ENCODE measurements at regions not wholly inside any gene's neighbourhood (a gene's known extent, or its start where the extent isn't known, plus 50 kb on each side); places are given as distances from the start of the nearest gene placed in this dataset.

- Mint-ChIP-seq H3K36me3 (ENCODE audit: low read depth) (no peaks in the 10 kb centered on the region), H3K27me3 (peaks cover 9% of the 10 kb centered on the region), H3K27ac (no peak overlapping the region), H3K4me3 (no peak overlapping the region), H3K9me3 (peaks cover 22% of the 10 kb centered on the region), H3K4me1 (no peaks in the 10 kb centered on the region)
- no peak for TF ChIP-seq CTCF (IDR thresholded peaks at IDR 0.05)
- ChIA-PET CTCF (no interaction called here), POLR2A (no interaction called here)
- intact Hi-C loops (cut with micrococcal nuclease) = no loop called here
- DNase-seq = no peak
- no peak for ATAC-seq (ENCODE audit: low read depth)
Observed at GRCh38 chr12:41869432-41869831, 275.2 kb downstream of the GXYLT1 start.

- H3K36me3 Mint-ChIP-seq (ENCODE audit: low read depth) = no peaks in the 10 kb centered on the region
- TF ChIP-seq CTCF (IDR thresholded peaks at IDR 0.05) = no peak
- H3K4me3 Mint-ChIP-seq = no peak overlapping the region
- no peaks in the 10 kb centered on the region for H3K4me1 Mint-ChIP-seq
- POLR2A ChIA-PET = no interaction called here
- DNase-seq = no peak
- no peak for ATAC-seq (ENCODE audit: low read depth)
- intact Hi-C loops (cut with micrococcal nuclease) = no loop called here
- no peak overlapping the region for H3K27ac Mint-ChIP-seq
- H3K9me3 Mint-ChIP-seq = peaks cover 18% of the 10 kb centered on the region
- peaks cover 5% of the 10 kb centered on the region for H3K27me3 Mint-ChIP-seq
- CTCF ChIA-PET = no interaction called here
Observed at GRCh38 chr12:41866878-41867430, 277.7 kb downstream of the GXYLT1 start.

GRCh38 chr12:41856228-41856627 is 288.4 kb downstream of the GXYLT1 start:
- intact Hi-C loops (cut with micrococcal nuclease) = no loop called here
- Mint-ChIP-seq H3K9me3 (no peaks in the 10 kb centered on the region), H3K4me1 (no peaks in the 10 kb centered on the region), H3K27ac (no peak overlapping the region), H3K4me3 (no peak overlapping the region), H3K36me3 (ENCODE audit: low read depth) (no peaks in the 10 kb centered on the region), H3K27me3 (no peaks in the 10 kb centered on the region)
- DNase-seq (no peak), ATAC-seq (ENCODE audit: low read depth) (no peak)
- POLR2A ChIA-PET = no interaction called here
- CTCF ChIA-PET = no interaction called here
- no peak for TF ChIP-seq CTCF (IDR thresholded peaks at IDR 0.05)

GRCh38 chr12:41850046-41850445 is 294.6 kb downstream of the GXYLT1 start:
- ChIA-PET CTCF (no interaction called here), POLR2A (no interaction called here)
- DNase-seq (no peak), ATAC-seq (ENCODE audit: low read depth) (no peak)
- no peaks in the 10 kb centered on the region for H3K27me3 Mint-ChIP-seq
- H3K4me3 Mint-ChIP-seq = no peak overlapping the region
- no peaks in the 10 kb centered on the region for H3K9me3 Mint-ChIP-seq
- H3K36me3 Mint-ChIP-seq (ENCODE audit: low read depth) = no peaks in the 10 kb centered on the region
- intact Hi-C loops (cut with micrococcal nuclease) = no loop called here
- H3K4me1 Mint-ChIP-seq = no peaks in the 10 kb centered on the region
- no peak overlapping the region for H3K27ac Mint-ChIP-seq
- no peak for TF ChIP-seq CTCF (IDR thresholded peaks at IDR 0.05)

- Mint-ChIP-seq H3K27ac (no peak overlapping the region), H3K4me1 (no peaks in the 10 kb centered on the region), H3K9me3 (no peaks in the 10 kb centered on the region), H3K36me3 (ENCODE audit: low read depth) (no peaks in the 10 kb centered on the region), H3K4me3 (no peak overlapping the region), H3K27me3 (no peaks in the 10 kb centered on the region)
- CTCF ChIA-PET = no interaction called here
- POLR2A ChIA-PET = no interaction called here
- no peak for DNase-seq
- ATAC-seq (ENCODE audit: low read depth) = no peak
- intact Hi-C loops (cut with micrococcal nuclease) = no loop called here
- no peak for TF ChIP-seq CTCF (IDR thresholded peaks at IDR 0.05)
Observed at GRCh38 chr12:41846718-41847117, 298.0 kb downstream of the GXYLT1 start.

All from activated B cell treated with CpG ODN at 0.5 μM for 24 hours (primary cell).